PC-9 (cell line): ENCODE measurements at regions not wholly inside any gene's neighbourhood (a gene's known extent, or its start where the extent isn't known, plus 50 kb on each side); places are given as distances from the start of the nearest gene placed in this dataset.

ENCODE experiments used
- EZH2 ChIP-seq: fragments of 200-600 bp; sonication (generic); IDR thresholded peaks from 2 replicates; pipeline ENCODE4 v1.8.0; 2017; ENCODE audit warnings: antibody characterized with exemption, low read depth
- TF ChIP-seq, protein P1 (sequence below): fragments of 200-600 bp; sonication (generic); conservative IDR thresholded peaks from 2 replicates; pipeline ENCODE4 v1.6.1; 2017; ENCODE audit warnings: mixed run types, antibody characterized with exemption, mild to moderate bottlenecking, moderate library complexity

DNA sequence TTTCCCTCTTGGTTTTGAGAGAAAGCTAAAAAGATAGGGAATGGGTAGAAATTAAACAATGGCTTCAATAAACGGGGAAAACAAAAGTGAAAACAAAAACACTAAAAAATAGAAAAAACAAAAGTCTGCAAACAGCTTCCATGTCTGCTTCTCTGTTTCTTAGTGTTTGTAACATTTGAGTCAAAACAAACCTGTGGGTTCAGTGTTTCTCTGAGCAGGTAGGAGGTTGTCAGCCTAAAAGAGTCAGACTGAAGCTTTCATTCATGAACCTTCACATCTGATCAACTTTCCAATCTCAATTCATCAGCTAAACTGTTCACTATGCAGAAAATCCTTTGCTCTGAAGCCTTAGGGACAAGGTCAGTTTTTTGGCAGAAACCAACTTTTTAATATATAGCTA, 102.5 kb upstream of the ADAMTS16 start:
- TF ChIP-seq, protein P1, sequence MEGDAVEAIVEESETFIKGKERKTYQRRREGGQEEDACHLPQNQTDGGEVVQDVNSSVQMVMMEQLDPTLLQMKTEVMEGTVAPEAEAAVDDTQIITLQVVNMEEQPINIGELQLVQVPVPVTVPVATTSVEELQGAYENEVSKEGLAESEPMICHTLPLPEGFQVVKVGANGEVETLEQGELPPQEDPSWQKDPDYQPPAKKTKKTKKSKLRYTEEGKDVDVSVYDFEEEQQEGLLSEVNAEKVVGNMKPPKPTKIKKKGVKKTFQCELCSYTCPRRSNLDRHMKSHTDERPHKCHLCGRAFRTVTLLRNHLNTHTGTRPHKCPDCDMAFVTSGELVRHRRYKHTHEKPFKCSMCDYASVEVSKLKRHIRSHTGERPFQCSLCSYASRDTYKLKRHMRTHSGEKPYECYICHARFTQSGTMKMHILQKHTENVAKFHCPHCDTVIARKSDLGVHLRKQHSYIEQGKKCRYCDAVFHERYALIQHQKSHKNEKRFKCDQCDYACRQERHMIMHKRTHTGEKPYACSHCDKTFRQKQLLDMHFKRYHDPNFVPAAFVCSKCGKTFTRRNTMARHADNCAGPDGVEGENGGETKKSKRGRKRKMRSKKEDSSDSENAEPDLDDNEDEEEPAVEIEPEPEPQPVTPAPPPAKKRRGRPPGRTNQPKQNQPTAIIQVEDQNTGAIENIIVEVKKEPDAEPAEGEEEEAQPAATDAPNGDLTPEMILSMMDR, result no peak
- no peak for TF ChIP-seq EZH2
